ENCODE measurements at regions not wholly inside any gene's neighbourhood (a gene's known extent, or its start where the extent isn't known, plus 50 kb on each side); places are given as distances from the start of the nearest gene placed in this dataset.

DNA sequence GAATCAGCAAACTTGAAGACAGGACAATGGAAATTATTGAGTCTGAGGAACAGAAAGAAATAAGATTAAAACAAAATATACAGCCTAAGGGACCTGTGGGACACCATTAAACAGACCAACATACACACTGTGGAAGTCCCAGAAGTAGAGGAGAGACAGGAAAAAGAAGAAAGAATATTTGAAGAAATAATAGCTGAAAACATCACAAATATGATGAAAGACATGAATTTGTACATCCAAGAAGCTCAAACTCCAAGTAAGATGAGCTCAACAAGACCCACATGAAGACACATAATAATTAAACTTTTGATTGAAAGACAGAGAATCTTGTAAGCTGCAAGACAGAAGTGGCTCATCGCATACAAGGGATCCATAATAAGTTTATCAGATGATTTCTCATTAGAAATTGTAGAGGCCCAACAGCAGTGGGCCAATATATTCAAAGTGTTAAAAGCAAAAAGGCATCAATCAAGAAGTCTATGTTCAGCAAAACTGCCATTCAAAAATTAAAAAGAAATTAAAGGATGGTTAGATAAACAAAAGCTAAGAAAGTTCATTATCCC, 311.3 kb upstream of the ADGRL2 start:
- H2BK20ac ChIP-seq (ENCODE audit: low read length) = no peak overlapping the region
- H3K14ac ChIP-seq (ENCODE audit: insufficient read length) = no peak overlapping the region
- 100% methylated on average over 1 of the region's 1 CpG; no CpG with 5 or more reads in 1 of the 2 experiments for WGBS, 2 experiments (ENCODE audit: extremely low coverage in 1 of 2, insufficient coverage in 1 of 2, insufficient read length in 1 of 2, insufficient replicate concordance in 2 of 2, low coverage in 1 of 2, low lambda C conversion rate in 2 of 2, missing lambda C conversion rate in 1 of 2)
- no peak overlapping the region for H2AK5ac ChIP-seq (ENCODE audit: low read depth, low read length)
- no peak for DNase-seq (ENCODE audit: low read depth in 1 of 2, low spot score in 2 of 2)
- H3K36me3 ChIP-seq (ENCODE audit: control insufficient read depth in 2 of 4, insufficient read depth in 4 of 4, low read length in 3 of 4) = no peaks in the 10 kb centered on the region
- no peak overlapping the region for H3K18ac ChIP-seq (ENCODE audit: extremely low read depth, low read length)
- H3K9ac ChIP-seq (replicated peaks in 1 of 4; ENCODE audit: extremely low read depth in 1 of 4, low read depth in 3 of 4, low read length in 3 of 4) = no peak overlapping the region
- no peaks in the 10 kb centered on the region for H3K79me2 ChIP-seq (ENCODE audit: control insufficient read depth in 1 of 2, insufficient read depth in 2 of 2, low read length in 2 of 2)
- no peaks in the 10 kb centered on the region for H3K27me3 ChIP-seq (replicated peaks in 1 of 4; ENCODE audit: control insufficient read depth in 3 of 4, extremely low read depth in 1 of 4, insufficient read depth in 3 of 4, low read length in 3 of 4)
- H2BK12ac ChIP-seq (ENCODE audit: low read depth, low read length) = no peak overlapping the region
- H3K4me1 ChIP-seq (replicated peaks in 1 of 4; ENCODE audit: control insufficient read depth in 3 of 4, insufficient read depth in 4 of 4, low read length in 3 of 4) = peaks cover 0 to 5% (median 0%) of the 10 kb centered on the region in 4 experiments; a peak in 2 of 7 replicates
- ChIA-PET POLR2A (ENCODE audit: partially characterized antibody) (interaction anchor here (0.6 to 0.7 kb wide), 2 partner anchors 8 to 206 kb away, joined by 4 read pairs; no protein-coding TSS in a partner anchor), CTCF (ENCODE audit: partially characterized antibody) (interaction anchor here (0.8 to 1.6 kb wide), 4 partner anchors 18 to 61 kb away, joined by 3 to 4 read pairs (median 3); no protein-coding TSS in a partner anchor)
- no peaks in the 10 kb centered on the region for H3K23me2 ChIP-seq (ENCODE audit: low read depth, low read length)
- no peak overlapping the region for H4K91ac ChIP-seq (replicated peaks; ENCODE audit: insufficient read length, low read length)
- H2BK5ac ChIP-seq (ENCODE audit: low read depth, low read length) = no peak overlapping the region
- H4K20me1 ChIP-seq (replicated peaks in 1 of 2; ENCODE audit: control insufficient read depth in 1 of 2, insufficient read depth in 2 of 2, low read length in 2 of 2) = no peaks in the 10 kb centered on the region
- H3K56ac ChIP-seq (replicated peaks; ENCODE audit: insufficient read length, low read depth, low read length) = no peak overlapping the region
- H3K23ac ChIP-seq (ENCODE audit: insufficient read length) = no peak overlapping the region
- H4K5ac ChIP-seq (ENCODE audit: insufficient read length, low read depth, low read length) = no peak overlapping the region
- no peaks in the 10 kb centered on the region for H3K79me1 ChIP-seq (ENCODE audit: low read depth, low read length)
- H3K9me3 ChIP-seq (ENCODE audit: insufficient read depth in 2 of 2, low read depth in 1 of 2, low read length in 1 of 2) = no peaks in the 10 kb centered on the region; a peak in 1 of 4 replicates
- FAIRE-seq = no peak
- no peak overlapping the region for H2BK15ac ChIP-seq (ENCODE audit: low read length)
- H4K8ac ChIP-seq (ENCODE audit: extremely low read depth, insufficient read depth, low read length) = no peak overlapping the region
- no peak overlapping the region for H3K27ac ChIP-seq (ENCODE audit: low read depth, low read length)
- no peak overlapping the region for H3K4me3 ChIP-seq (ENCODE audit: extremely low read depth in 1 of 4, insufficient read depth in 2 of 4, low read depth in 3 of 4, low read length in 4 of 4)
- H2BK120ac ChIP-seq (replicated peaks; ENCODE audit: low read depth, low read length) = no peak overlapping the region
- H3K4me2 ChIP-seq (ENCODE audit: insufficient read depth in 1 of 2, low read depth in 2 of 2, low read length in 2 of 2) = no peak overlapping the region
- no peak overlapping the region for H3K4ac ChIP-seq (replicated peaks; ENCODE audit: insufficient read length, low read depth, low read length)
- no peak overlapping the region for H2AFZ ChIP-seq (ENCODE audit: low read length)
- TF ChIP-seq POLR2AphosphoS5 (IDR thresholded peaks at IDR 0.05; ENCODE audit: low read depth, low read length) (no peak), ZNF274 (IDR thresholded peaks at IDR 0.05; ENCODE audit: borderline replicate concordance, extremely low read depth, low read length) (no peak), NANOG (IDR thresholded peaks at IDR 0.05; ENCODE audit: insufficient read depth, low read depth, low read length, poor library complexity, severe bottlenecking) (no peak), ASH2L (IDR thresholded peaks at IDR 0.05; ENCODE audit: low read length) (no peak), POU5F1 (IDR thresholded peaks at IDR 0.05; ENCODE audit: low read depth, low read length) (no peak), CTCF (IDR thresholded peaks at IDR 0.05; ENCODE audit: control extremely low read depth in 1 of 3, insufficient read depth in 1 of 3, low read depth in 1 of 3, low read length in 3 of 3) (no peak), RFX5 (IDR thresholded peaks at IDR 0.05; ENCODE audit: borderline replicate concordance, low read depth, low read length) (no peak), TAF7 (optimal IDR thresholded peaks at IDR 0.05; ENCODE audit: borderline replicate concordance, low read depth, low read length) (no peak), GABPA (IDR thresholded peaks at IDR 0.05; ENCODE audit: borderline replicate concordance, insufficient read depth, low read length) (no peak), CHD2 (IDR thresholded peaks at IDR 0.05; ENCODE audit: low read length) (no peak), SIX5 (IDR thresholded peaks at IDR 0.05; ENCODE audit: low read depth, low read length) (no peak)

Data from H1 (cell line).